GM21381 (cell line): ENCODE measurements at regions not wholly inside any gene's neighbourhood (a gene's known extent, or its start where the extent isn't known, plus 50 kb on each side); places are given as distances from the start of the nearest gene placed in this dataset.

ENCODE experiments used
- ATAC-seq: cut with Tn5 transposase; IDR thresholded peaks from one replicate; pipeline ENCODE4 v1.9.1; 2021; ENCODE audit warnings: mild to moderate bottlenecking, moderate library complexity; ENCODE audit not compliant: unreplicated experiment

GRCh38 chr10:106473129-106473685 is 691.3 kb downstream of the SORCS1 start:
- no peak for ATAC-seq

DNA sequence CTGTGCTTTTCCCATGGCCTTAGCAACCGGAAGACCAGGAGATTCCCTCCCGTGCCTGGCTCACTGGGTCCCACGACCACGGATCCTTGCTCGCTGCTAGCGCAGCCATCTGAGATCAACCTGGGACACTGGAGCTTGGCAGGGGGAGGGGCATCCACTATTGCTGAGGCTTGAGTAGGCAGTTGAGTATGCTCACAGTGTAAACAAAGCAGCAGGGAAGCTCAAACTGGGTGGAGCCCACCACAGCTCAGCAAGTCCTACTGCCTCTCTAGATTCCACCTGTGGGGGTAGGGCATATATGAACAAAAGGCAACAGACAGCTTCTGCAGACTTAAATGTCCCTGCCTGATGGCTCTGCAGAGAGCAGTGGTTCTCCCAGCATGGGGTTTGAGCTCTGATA is 697.0 kb downstream of the SORCS1 start:
- ATAC-seq = no peak

DNA sequence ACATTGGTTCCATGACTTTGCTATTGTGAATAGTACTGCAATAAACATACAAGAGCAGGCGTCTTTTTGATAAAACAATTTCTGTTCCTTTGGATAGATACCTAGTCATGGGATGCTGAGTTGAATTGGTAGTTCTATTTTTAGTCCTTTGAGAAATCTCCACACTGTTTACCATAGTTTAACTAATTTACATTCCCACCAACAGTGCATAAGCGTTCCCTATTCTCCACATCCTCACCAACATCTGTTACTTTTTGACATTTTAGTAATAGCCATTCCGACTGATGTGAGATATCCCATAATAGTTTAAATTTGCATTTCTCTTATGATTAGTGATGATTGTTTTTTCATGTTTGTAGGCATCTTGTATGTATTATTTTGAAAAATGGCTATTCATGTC is 707.0 kb downstream of the SORCS1 start:
- ATAC-seq = no peak

DNA sequence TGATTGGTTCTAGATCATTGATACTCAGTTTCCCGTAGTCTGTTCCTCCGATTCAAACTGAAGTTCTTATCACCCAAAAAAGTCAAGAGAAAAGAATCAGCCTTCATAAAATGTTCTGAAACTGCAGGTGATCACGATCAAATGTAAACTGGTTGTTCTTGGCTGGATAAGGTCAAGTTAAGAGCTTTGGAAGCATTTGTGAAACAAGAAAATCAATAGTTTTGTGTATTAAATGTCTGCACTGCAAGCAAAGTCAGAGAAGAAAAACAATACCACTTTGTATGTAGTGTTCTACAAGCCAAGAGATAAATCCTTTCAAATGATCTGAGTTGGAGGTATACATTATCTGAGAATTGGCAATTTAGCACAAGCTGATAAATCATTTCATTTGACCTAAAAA is 710.3 kb downstream of the SORCS1 start:
- ATAC-seq = no peak

- ATAC-seq = no peak
These were observed 713.5 kb downstream of the SORCS1 start for GRCh38 chr10:106450966-106451365.

GRCh38 chr10:106446920-106447319 is 717.6 kb downstream of the SORCS1 start:
- no peak for ATAC-seq

DNA sequence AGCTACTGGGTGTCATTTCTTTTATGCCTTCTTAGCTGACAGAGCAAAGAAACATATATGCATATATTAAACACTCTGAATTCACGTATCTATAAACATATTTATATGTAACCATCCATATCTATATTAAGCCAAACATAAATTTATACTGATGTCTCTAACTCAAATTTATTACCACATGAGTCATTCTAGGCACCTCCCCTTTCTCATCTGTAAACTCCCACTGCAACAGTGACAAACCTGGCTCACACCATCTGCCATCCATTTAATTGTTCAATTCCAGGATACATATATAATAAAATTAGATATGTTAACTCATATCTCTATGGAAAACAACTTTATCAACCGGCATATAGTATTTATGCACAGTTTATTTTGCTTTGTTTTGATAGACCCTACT is 722.3 kb downstream of the SORCS1 start:
- ATAC-seq = no peak

DNA sequence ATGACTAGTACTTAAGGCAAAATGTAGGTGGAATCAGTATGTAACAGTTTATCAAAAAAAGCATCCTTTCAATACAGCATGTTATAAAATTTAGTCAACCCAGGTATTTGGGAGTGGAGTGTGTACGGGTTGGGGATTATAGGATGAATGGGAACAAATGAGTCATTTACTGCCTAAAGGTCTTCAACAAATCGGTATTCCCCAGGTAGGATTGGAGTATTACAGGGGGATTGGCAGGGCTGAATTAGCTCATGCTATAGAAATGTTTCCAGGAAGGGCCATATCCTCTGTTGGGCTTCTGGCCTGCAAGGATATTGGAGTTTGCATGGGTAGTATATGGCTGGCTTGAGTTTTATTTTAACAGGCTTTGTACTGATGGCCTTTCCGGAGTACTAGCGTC is 723.7 kb downstream of the SORCS1 start:
- ATAC-seq = no peak

- ATAC-seq = no peak
These were observed 724.2 kb downstream of the SORCS1 start for GRCh38 chr10:106440355-106440754.

DNA sequence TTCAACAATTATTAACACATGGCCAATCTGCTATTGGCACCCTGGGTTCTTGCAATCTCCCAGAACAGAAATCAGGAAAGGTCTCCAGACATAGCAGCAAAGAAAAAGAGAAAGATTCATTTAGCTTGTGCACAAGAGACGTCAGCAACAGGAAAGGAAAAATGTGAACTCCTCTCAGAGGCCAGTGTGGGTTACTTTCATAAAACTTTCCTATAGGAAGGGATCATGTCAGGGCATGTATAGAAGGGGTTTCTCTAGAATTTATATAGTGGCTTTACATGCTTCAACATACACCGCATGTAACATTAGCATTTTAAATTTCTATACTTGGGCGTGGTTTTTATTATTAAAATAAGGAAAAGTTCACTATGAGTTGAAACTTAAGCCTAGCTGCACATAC is 725.1 kb downstream of the SORCS1 start:
- ATAC-seq = no peak

- ATAC-seq = no peak
These were observed 726.1 kb downstream of the SORCS1 start for GRCh38 chr10:106438386-106438785.

- no peak for ATAC-seq
These were observed 728.3 kb downstream of the SORCS1 start for GRCh38 chr10:106436123-106436715.

DNA sequence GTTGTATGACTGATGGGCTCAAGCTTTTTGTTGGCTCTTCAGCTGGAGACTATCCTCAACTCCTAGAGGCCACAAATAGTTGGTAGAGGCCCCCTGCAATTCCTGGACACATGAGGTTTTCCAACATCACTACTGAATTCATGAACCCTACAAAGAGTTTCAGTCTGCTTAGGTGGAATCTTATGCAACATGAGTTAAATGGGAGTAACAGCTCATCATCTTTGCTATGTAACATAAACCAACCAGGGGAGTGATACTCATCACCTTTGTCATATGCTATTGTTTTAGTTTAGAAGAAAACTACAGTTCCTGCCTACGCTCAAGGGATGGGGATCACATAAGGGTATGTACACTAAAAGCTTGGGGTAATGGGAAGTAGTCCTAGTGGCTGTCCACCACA is 729.4 kb downstream of the SORCS1 start:
- ATAC-seq = no peak

DNA sequence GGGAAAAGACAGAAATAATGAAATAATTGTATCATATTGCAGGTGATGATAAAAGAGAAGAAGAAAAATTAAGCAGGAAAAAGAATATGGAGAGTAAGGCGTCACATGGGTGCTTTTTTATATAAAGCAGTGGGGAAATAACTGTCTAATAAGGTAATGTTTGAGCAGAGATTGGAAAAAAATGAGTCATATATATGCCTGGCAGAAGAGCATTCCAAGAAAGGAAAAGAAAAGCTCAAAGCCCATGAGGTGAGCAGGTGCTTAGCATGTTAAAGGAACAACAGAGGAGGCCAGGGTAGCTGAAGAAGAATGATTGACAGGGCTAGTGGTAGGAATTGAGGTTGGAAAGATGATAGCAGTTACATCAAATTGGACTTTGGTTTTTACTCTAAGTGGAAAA is 739.5 kb downstream of the SORCS1 start:
- no peak for ATAC-seq

- ATAC-seq = no peak
These were observed 740.5 kb downstream of the SORCS1 start for GRCh38 chr10:106424054-106424453.

DNA sequence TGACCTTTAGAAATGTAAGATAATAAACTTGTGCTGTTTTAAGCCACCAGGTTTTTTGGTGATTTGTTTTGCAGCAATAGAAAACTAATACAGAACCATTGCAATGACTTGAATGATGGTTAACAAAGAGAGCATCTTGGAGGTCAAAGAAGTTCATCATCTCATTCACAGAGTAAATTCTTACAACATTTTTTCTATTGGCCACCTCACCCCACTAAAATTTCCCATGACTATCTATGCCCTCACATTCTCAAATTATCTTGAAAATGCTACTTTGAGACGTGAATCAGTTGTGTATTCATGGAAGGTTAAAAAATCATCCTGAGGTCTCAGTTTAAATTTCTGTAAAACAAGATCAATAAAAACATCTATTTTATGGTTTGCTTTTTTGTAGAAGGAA is 754.2 kb downstream of the SORCS1 start:
- no peak for ATAC-seq

- ATAC-seq = no peak
These were observed 759.4 kb downstream of the SORCS1 start for GRCh38 chr10:106405141-106405540.

DNA sequence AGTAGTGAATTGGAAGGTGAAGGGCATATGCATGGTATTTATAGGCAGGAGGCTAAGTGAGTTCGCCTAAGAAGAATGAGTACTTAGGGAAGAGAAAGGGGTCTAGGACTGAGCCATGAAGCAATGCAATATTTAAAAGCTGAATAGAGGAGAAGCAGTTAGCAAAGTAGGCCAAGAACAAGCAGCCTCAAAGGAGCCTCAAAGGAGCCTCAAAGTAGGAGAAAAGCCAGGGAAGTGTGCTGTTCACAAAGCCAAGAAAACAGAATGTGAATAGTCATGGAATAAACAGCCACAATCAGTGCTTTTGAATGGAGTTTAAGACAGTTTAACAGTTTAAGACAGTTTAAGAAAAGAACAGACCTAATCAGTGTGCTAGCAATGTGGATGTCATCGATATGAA is 762.0 kb downstream of the SORCS1 start:
- no peak for ATAC-seq

- ATAC-seq = no peak
These were observed 762.5 kb downstream of the SORCS1 start for GRCh38 chr10:106401967-106402366.

GRCh38 chr10:106401161-106401560 is 763.3 kb downstream of the SORCS1 start:
- no peak for ATAC-seq

- ATAC-seq = no peak
These were observed 765.4 kb downstream of the SORCS1 start for GRCh38 chr10:106399112-106399511.

- ATAC-seq = no peak
These were observed 768.3 kb downstream of the SORCS1 start for GRCh38 chr10:106396192-106396591.

GRCh38 chr10:106395041-106395749 is 769.3 kb downstream of the SORCS1 start:
- ATAC-seq = no peak
